ENCODE measurements at regions not wholly inside any gene's neighbourhood (a gene's known extent, or its start where the extent isn't known, plus 50 kb on each side); places are given as distances from the start of the nearest gene placed in this dataset.

GRCh38 chr16:79929260-79929965, 328.9 kb upstream of the MAF start:
- Histone ChIP-seq H3K27me3 (no peaks in the 10 kb centered on the region), H3K27ac (no peak overlapping the region), H3K36me3 (no peaks in the 10 kb centered on the region), H3K9me3 (no peaks in the 10 kb centered on the region), H3K4me1 (no peaks in the 10 kb centered on the region), H3K4me3 (no peak overlapping the region)
- ATAC-seq (no peak), DNase-seq (no peak)
- no peak for TF ChIP-seq CTCF (IDR thresholded peaks at IDR 0.05)
- intact Hi-C loops (cut with DNase I): no loop called here

GRCh38 chr16:79928142-79928873, 327.8 kb upstream of the MAF start:
- no peak for DNase-seq
- Histone ChIP-seq H3K9me3 (no peaks in the 10 kb centered on the region), H3K27ac (no peak overlapping the region), H3K27me3 (no peaks in the 10 kb centered on the region), H3K4me1 (no peaks in the 10 kb centered on the region), H3K36me3 (no peaks in the 10 kb centered on the region), H3K4me3 (no peak overlapping the region)
- intact Hi-C loops (cut with DNase I): no loop called here
- no peak for ATAC-seq
- TF ChIP-seq CTCF (IDR thresholded peaks at IDR 0.05): no peak

GRCh38 chr16:79926451-79927205, 326.1 kb upstream of the MAF start:
- Histone ChIP-seq H3K27ac (no peak overlapping the region), H3K36me3 (no peaks in the 10 kb centered on the region), H3K9me3 (no peaks in the 10 kb centered on the region), H3K4me1 (no peaks in the 10 kb centered on the region), H3K27me3 (no peaks in the 10 kb centered on the region), H3K4me3 (no peak overlapping the region)
- DNase-seq (no peak), ATAC-seq (no peak)
- intact Hi-C loops (cut with DNase I): no loop called here
- no peak for TF ChIP-seq CTCF (IDR thresholded peaks at IDR 0.05)

- H3K36me3 ChIP-seq: no peaks in the 10 kb centered on the region
- no peak overlapping the region for H3K27ac ChIP-seq
- intact Hi-C loops (cut with DNase I): no loop called here
- no peak overlapping the region for H3K4me3 ChIP-seq
- H3K27me3 ChIP-seq: no peaks in the 10 kb centered on the region
- DNase-seq (no peak), ATAC-seq (no peak)
- no peaks in the 10 kb centered on the region for H3K9me3 ChIP-seq
- H3K4me1 ChIP-seq: no peaks in the 10 kb centered on the region
- TF ChIP-seq CTCF (IDR thresholded peaks at IDR 0.05): no peak
Measured at GRCh38 chr16:79923431-79923830, 322.9 kb upstream of the MAF start.

- no peaks in the 10 kb centered on the region for H3K36me3 ChIP-seq
- no peak overlapping the region for H3K27ac ChIP-seq
- H3K27me3 ChIP-seq: no peaks in the 10 kb centered on the region
- intact Hi-C loops (cut with DNase I): no loop called here
- no peaks in the 10 kb centered on the region for H3K9me3 ChIP-seq
- H3K4me3 ChIP-seq: no peak overlapping the region
- ATAC-seq (no peak), DNase-seq (no peak)
- TF ChIP-seq CTCF (IDR thresholded peaks at IDR 0.05): no peak
- no peaks in the 10 kb centered on the region for H3K4me1 ChIP-seq
Measured at GRCh38 chr16:79920685-79921084, 320.1 kb upstream of the MAF start.

Measured in upper lobe of right lung (tissue), 1 donor.